Stomach (tissue), 4 donors: ENCODE measurements at regions not wholly inside any gene's neighbourhood (a gene's known extent, or its start where the extent isn't known, plus 50 kb on each side); places are given as distances from the start of the nearest gene placed in this dataset.

ENCODE experiments used
- POLR2A ChIP-seq, 4 donors: fragments of 450-650 bp; IDR thresholded peaks; one replicate each; pipeline ENCODE4 v1.6.1; 2016; ENCODE audit warnings: antibody characterized with exemption in 4 of 4, control low read depth in 2 of 4, mild to moderate bottlenecking in 1 of 4, moderate library complexity in 1 of 4
- TF ChIP-seq, protein P1 (sequence below), 7 experiments: fragments of 450-650 bp in 4 of 7; fragments of 200-600 bp in 3 of 7; sonication (generic) in 3 of 7; IDR thresholded peaks; one replicate each; pipeline ENCODE4 v1.5.1; 2016 to 2019; ENCODE audit warnings: antibody characterized with exemption in 7 of 7, control low read depth in 2 of 7, mild to moderate bottlenecking in 1 of 7

- no peak for TF ChIP-seq POLR2A (IDR thresholded peaks at IDR 0.05)
- TF ChIP-seq, protein P1, sequence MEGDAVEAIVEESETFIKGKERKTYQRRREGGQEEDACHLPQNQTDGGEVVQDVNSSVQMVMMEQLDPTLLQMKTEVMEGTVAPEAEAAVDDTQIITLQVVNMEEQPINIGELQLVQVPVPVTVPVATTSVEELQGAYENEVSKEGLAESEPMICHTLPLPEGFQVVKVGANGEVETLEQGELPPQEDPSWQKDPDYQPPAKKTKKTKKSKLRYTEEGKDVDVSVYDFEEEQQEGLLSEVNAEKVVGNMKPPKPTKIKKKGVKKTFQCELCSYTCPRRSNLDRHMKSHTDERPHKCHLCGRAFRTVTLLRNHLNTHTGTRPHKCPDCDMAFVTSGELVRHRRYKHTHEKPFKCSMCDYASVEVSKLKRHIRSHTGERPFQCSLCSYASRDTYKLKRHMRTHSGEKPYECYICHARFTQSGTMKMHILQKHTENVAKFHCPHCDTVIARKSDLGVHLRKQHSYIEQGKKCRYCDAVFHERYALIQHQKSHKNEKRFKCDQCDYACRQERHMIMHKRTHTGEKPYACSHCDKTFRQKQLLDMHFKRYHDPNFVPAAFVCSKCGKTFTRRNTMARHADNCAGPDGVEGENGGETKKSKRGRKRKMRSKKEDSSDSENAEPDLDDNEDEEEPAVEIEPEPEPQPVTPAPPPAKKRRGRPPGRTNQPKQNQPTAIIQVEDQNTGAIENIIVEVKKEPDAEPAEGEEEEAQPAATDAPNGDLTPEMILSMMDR (IDR thresholded peaks at IDR 0.05), result no peak
Measured at GRCh38 chr12:131525795-131526508, 184.9 kb upstream of the SFSWAP start.
